ENCODE measurements at regions not wholly inside any gene's neighbourhood (a gene's known extent, or its start where the extent isn't known, plus 50 kb on each side); places are given as distances from the start of the nearest gene placed in this dataset.

DNA sequence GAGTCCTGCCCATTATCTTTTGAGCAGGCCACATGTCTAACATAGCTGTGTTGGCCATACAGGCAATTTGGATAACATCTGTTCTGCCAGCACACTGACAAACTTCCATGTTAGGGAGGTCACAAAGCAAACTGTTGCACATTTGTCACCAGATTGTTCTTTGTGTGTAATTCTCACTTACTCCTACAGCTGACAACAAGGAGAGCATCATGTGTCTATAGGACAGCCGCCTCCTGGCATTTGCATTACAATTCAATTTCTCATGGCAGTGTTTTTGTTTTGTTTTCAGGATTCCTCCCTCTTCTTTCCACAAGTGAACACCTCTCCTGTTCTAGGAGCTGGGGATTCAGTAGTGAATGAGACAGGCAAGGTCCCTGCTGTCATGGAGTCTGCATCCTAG, 94.3 kb upstream of the LEF1 start:
- no peak for DNase-seq

DNA sequence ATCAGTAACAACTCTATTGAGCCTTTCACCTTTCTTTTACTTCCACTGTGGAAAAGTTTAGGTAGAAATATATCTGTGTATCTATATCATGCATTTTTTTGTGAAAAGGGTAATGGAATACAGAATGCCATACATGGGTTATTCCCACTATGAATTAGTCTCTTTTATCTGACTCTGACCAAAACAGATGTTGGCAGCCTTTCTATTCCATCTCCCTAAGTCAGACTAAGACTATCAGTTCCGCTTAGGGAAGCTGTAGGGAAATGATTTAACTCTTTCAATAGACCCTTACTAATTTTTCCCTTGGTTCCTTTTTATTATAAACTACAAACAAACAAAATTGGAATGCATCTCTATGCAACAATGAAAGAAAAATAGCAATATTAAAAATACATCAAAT, 92.3 kb upstream of the LEF1 start:
- DNase-seq: no peak

DNA sequence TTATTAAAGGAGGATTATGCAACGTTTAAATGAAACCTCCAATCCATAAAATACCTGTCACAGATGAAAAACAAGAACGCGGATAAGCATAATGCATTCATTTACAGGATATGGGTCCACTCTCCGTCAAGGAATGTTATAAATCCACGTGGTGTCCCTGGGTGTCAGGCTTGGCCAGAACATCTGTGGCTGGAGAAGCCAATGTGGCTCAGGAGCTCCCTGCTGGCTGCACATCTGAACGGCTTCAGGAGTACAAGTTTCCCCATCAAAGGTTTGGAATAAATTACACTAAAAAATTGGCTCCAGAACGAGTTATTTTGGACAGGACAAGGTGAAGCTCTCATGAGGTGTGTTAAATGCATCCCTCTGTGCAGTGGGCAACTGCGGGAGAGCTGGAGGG, 87.8 kb upstream of the LEF1 start:
- DNase-seq: no peak

DNA sequence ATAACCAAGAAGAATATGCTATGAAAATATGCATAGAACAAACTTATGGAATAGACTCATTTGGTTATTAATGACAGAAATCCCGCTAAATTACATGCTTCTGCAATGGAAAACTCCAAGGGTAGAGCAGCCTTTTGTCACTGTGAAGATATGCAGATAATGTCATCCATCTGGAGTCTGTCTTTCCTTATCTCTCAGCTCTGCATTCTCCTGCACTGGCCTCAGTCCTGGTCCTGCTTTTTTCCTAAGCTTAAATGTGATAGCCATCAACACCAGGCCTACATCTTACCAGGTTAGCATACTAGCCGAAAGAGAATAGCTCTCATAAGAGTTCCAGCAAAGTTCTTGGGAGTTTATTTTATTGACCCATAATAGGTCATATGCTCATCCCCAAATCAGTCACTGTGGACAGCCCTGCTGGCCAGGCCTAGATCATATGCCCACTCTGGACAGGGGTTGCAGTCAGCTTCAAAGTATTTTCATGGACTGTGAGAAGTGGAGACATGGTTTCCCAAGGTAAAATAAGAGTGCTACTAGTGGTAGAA, 86.5 kb upstream of the LEF1 start:
- no peak for DNase-seq

- DNase-seq: no peak
These were observed 80.7 kb upstream of the LEF1 start for GRCh38 chr4:108249397-108249796.

DNA sequence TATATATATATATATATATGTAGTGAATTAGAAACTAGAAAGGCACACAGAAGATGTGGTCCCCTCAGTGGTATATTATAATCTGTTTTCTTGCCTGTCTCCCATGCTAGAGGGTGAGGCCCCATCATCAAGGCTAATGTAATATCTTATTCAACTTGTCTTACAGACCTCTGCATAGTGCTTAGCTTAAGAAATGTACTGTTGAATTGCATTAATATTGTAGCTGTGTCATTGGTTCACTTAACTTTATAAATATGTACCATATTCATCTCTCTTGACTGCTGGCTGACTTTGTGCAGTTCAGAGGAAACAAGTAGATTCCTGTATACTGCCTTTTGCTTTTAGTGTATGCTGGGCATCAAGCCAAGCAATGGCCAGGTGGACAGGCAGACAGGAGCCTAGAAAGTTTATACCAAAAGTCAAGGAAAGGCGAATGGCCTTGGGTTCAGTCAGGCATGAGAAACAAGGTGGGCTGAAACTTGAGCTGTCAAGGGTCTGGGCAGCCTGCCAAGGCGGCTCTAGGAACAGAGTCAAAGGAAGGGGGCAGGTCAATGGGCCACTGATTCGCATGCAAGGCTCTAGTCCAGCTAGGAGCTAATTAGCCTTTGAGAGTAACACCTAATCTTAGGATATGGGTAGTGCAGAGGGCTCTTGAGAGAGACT, 78.8 kb upstream of the LEF1 start:
- DNase-seq: no peak

DNA sequence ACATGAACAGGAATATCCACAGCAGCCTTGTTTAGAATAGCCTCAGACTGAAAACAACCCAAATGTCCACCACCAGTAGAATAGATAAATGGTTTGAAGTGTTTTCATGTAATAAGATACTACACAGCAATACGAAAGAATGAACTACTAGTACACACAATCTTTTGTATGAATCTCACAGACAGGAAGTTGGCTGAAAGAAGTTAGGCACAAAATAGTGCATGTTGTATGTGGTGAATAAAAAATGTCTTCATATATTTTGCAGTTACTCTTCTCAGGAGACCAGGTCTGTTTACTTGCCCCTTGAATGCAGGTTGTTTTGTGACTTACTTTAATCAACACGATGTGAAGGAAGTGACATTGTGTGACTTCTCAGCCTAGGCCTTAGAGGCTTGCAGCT, 75.9 kb upstream of the LEF1 start:
- no peak for DNase-seq

DNA sequence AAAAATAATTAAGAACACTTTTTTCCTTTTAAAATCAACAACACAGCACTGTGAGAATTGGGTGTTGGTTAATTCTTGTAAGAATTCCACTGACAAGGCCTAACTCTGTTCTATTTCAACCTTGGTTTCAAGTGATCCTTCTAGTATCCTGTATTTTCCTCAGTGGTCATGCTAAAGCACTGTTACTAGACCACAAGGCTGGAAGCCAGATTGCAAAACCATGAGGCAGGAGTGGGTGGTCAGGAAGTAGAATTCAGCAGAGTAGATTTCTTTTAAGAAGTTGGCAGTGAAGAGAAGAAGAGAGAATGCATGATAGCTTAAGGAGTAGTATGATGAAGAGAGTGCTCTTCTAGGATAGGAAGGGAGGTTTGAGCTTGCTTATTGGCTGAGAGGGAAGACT, 71.6 kb upstream of the LEF1 start:
- DNase-seq: no peak

- DNase-seq: no peak
These were observed 69.0 kb upstream of the LEF1 start for GRCh38 chr4:108237693-108238092.

DNA sequence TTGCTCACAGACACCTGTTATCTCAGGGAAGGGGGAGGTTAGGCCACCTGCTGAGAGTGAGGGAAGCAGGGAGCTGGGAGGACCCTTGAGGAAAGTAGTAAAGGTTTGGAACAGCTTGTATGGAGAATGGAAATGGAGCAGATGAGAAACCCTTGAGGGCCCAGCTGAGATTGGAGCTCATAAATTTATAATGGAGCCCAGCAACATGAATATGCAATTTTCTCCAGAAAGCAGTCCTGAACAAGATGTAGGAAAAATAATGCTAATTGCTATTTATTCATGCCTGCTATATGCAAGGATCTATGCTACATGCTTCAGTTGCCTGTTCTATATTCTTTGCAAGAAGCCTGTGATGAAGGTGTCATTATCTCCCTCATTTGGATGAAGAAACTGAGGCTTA, 67.5 kb upstream of the LEF1 start:
- no peak for DNase-seq

- DNase-seq: no peak
These were observed 59.2 kb upstream of the LEF1 start for GRCh38 chr4:108227923-108228322.

DNA sequence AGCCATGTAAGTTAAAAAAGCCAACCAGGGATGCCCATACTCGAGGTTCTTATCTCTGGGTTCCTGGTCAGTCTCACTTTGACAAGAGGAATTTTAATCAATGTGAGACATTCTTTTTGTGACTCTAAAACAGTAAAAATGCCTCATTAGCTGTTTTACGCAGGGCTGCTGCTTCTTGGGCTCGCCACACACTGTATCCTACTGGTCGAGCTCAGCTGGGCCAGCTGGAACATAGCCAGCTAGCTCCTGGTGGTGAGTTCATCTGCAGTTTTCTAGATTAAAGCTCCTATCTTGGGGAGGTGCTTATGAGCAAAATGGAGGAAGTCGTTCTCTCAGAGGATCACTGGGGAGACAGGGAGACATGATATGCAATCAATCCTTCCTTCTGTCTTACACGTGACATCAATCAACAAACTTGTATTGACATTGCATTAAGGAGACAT, 55.9 kb upstream of the LEF1 start:
- DNase-seq: no peak

DNA sequence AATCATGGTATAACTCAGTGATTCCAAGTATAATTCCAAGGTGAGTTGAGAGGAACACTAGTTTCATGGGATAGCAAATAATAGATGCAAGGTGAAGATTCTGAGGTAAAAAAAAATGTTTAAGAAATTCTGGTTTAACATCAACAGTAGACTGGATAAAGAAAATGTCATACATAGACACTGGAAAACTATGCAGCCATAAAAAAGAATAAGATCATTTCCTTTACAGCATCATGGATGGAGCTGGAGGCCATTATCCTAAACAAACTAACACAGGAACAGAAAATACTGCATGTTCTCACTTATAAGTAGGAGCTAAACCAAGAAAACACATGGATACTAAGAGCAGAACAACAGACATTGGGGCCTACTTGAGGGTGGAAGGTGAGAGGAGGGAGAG, 54.6 kb upstream of the LEF1 start:
- no peak for DNase-seq

- no peak for DNase-seq
These were observed 51.3 kb upstream of the LEF1 start for GRCh38 chr4:108219998-108220397.
